Mesodermal cell (in vitro differentiated cells): ENCODE measurements at regions not wholly inside any gene's neighbourhood (a gene's known extent, or its start where the extent isn't known, plus 50 kb on each side); places are given as distances from the start of the nearest gene placed in this dataset.

Experiments
- H3K27ac ChIP-seq: 2 replicates; pipeline ENCODE4 v1.7.0; 2013; ENCODE audit warnings: mild to moderate bottlenecking, low read depth, low read length, moderate library complexity; ENCODE audit not compliant: severe bottlenecking
- H3K36me3 ChIP-seq: 2 replicates; pipeline ENCODE4 v1.7.1; 2013; ENCODE audit warnings: mild to moderate bottlenecking, low read length, moderate library complexity; ENCODE audit not compliant: control insufficient read depth, insufficient read depth
- H3K4me1 ChIP-seq: one replicate; pipeline ENCODE4 v1.7.1; 2013; ENCODE audit warnings: mild to moderate bottlenecking, low read length; ENCODE audit not compliant: insufficient read depth, control insufficient read depth, poor library complexity, severe bottlenecking
- H3K4me3 ChIP-seq: 2 replicates; pipeline ENCODE4 v1.7.0; 2013; ENCODE audit warnings: low read length, control low read depth, mild to moderate bottlenecking; ENCODE audit not compliant: insufficient read depth, poor library complexity, severe bottlenecking; ENCODE audit errors: extremely low read depth
- H3K9me3 ChIP-seq: 2 replicates; pipeline ENCODE4 v1.7.1; 2013; ENCODE audit warnings: mild to moderate bottlenecking, low read length, moderate library complexity; ENCODE audit not compliant: control insufficient read depth
- WGBS, 2 experiments: methylation state at CpG; one replicate each; pipeline ENCODE4 v1.1.5; 2013; ENCODE audit warnings: missing lambda C conversion rate in 2 of 2; ENCODE audit not compliant: insufficient coverage in 2 of 2; 5-methylcytosine and 5-hydroxymethylcytosine counted together

DNA sequence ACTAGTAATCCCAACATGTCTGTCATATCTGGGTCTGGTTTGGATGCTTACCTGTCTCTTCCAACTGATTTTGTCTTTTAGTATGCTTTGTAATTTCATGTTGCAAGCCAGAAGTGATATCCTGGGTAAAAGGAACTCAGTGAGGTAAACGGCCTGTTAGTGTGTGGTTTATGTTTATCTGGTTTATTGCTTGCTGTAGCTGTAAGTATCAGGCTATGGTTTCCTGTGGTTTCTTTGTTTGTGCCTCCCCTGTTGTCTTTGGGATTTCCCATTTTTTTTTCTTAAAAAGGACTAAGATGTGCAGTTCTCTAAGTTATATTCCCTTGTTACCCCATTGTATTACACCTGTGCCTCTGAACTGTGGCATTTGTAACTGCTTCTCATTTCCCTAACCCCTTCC lies 323.5 kb upstream of the POM121L12 start:
- Histone ChIP-seq H3K27ac (no peak overlapping the region), H3K36me3 (no peaks in the 10 kb centered on the region), H3K9me3 (no peaks in the 10 kb centered on the region), H3K4me1 (no peaks in the 10 kb centered on the region), H3K4me3 (no peak overlapping the region)
- WGBS, 2 experiments: 71 to 100% methylated on average over 1 of the region's 1 CpG

DNA sequence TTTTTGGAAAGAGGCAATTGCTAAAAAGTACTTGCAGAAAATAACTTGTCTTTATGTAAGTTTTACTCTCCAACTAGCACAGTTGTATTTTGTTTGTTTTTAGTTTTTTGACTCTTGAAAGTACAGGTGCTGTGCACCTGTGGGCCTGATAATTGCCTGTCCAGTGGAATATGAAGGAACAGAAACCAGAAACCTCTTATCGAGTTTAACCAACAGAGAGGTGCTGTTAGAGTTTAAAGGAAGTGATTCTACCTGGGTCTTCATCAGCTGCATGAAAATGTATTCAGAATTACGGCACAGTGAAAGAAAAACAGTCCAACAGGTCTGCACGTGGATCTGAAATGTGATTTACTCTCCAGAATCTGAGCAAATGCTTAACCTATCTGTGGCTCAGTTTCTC lies 326.6 kb upstream of the POM121L12 start:
- Histone ChIP-seq H3K4me1 (no peaks in the 10 kb centered on the region), H3K4me3 (no peak overlapping the region), H3K36me3 (no peaks in the 10 kb centered on the region), H3K9me3 (no peaks in the 10 kb centered on the region), H3K27ac (no peak overlapping the region)
- 92 to 93% methylated on average over 1 to 2 of the region's 3 CpGs for WGBS, 2 experiments

DNA sequence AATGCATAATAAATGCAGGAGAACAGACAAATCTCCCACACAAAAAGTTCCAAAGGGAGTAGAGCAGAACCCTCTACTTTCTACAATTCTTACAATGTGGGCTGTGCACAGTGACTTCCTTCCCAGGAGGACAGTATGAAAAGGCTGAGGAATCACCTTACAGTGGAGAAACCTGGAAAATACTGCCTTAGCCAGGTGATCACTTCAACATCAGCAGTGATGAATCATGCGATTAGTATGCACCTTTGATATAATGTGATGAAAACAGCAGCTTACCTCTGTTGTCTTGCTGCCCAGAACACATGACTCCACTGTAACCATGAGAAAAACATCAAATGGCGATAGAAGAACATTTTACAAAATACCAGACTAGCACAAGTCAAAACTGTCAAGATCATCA lies 329.7 kb upstream of the POM121L12 start:
- no peak overlapping the region for H3K27ac ChIP-seq
- H3K4me3 ChIP-seq: no peak overlapping the region
- WGBS, 2 experiments: 80 to 100% methylated on average over 1 of the region's 2 CpGs
- H3K4me1 ChIP-seq: no peaks in the 10 kb centered on the region
- no peaks in the 10 kb centered on the region for H3K36me3 ChIP-seq
- no peaks in the 10 kb centered on the region for H3K9me3 ChIP-seq

DNA sequence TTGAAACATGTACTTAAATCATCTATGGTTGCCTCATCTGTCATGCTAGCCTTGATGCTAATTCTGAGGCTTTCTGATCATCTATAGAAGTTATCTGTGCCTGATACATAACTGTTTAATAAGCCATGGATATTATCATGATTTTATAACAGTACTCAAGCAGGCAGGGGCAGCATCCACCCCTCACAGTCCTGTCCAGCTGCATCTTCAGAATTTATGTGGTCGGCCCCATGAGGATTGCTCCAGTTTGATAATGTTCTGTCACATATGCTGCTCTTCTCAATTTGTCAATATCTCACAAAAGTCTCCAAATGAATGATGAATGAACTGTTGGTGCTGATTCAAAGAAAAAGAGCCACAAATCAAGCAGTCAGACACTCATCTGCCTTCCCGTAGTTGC lies 335.1 kb upstream of the POM121L12 start:
- WGBS, 2 experiments: no CpG with 5 or more reads among the region's 2 CpGs
- Histone ChIP-seq H3K4me1 (no peaks in the 10 kb centered on the region), H3K9me3 (no peaks in the 10 kb centered on the region), H3K27ac (no peak overlapping the region), H3K36me3 (no peaks in the 10 kb centered on the region), H3K4me3 (no peak overlapping the region)

DNA sequence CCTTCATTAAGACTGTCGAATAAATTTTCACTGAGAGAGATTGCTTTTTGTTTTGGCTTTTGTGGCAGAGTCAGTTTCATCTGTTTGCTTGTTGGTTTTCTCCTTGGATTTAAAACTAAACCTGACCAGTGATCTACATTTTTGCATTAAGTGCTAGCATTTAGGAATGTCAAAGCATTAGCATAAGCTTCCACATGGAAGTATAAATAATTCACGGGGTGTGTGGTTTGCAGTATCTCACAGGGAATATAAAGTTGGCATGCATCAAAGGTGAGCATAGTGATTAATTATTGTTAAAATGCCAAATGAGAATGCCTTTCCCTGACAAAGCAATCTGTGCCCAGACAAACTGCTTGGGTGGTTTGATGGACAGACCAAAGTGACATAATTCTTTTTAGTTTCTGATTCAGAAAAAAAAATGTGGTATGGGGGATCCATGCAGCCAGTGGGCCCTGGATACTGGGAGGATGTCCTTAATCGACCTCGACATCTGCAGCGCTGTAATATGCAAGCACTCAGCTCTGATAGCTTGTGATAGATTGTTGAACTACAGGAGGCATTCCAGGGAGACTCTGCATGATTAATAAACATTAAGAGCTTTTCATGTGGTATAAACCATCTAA lies 339.3 kb upstream of the POM121L12 start:
- WGBS, 2 experiments: 27 to 79% methylated on average over 3 to 5 of the region's 5 CpGs
- H3K9me3 ChIP-seq: no peaks in the 10 kb centered on the region
- no peaks in the 10 kb centered on the region for H3K4me1 ChIP-seq
- H3K36me3 ChIP-seq: no peaks in the 10 kb centered on the region
- no peak overlapping the region for H3K4me3 ChIP-seq
- H3K27ac ChIP-seq: no peak overlapping the region

DNA sequence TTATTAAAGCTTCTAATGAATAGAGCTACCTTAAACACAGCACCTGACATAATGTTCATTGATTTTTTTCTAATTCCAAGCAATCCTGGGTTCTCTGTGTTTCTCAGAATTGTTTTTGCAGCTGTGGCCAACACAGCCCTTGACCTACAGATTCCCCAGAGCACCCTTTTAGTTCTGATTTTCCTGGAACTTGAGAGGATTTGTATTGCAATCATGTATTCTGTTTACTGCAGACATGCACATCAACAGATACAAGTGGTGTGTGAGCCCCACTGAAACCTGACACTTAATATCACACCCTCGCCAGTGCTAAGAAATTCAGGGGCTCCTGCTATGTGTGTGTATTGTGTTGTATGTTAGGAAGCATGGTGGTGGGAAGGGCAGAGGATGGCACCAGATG lies 344.2 kb upstream of the POM121L12 start:
- WGBS, 2 experiments: no CpG with 5 or more reads among the region's 1 CpG
- Histone ChIP-seq H3K4me3 (no peak overlapping the region), H3K36me3 (no peaks in the 10 kb centered on the region), H3K9me3 (no peaks in the 10 kb centered on the region), H3K4me1 (peaks cover 4% of the 10 kb centered on the region), H3K27ac (no peak overlapping the region)

DNA sequence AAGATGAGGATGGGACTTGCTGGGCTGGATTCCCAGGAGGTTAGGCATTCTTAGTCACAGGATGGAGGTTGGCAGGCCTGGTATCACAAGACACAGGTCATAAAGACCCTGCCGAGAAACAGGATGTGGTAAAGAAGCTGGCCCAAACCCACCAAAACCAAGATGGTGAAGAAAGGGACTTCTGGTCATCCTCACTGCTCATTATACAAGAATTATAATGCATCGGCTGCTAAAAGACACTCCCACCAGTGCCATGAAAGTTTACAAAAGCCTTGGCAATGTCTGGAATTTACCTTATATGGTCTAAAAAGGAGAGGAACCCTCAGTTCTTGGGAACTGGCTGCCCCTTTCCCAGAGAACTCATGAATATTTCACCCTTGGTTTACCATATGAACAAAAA lies 345.5 kb upstream of the POM121L12 start:
- peaks cover 4% of the 10 kb centered on the region for H3K4me1 ChIP-seq

DNA sequence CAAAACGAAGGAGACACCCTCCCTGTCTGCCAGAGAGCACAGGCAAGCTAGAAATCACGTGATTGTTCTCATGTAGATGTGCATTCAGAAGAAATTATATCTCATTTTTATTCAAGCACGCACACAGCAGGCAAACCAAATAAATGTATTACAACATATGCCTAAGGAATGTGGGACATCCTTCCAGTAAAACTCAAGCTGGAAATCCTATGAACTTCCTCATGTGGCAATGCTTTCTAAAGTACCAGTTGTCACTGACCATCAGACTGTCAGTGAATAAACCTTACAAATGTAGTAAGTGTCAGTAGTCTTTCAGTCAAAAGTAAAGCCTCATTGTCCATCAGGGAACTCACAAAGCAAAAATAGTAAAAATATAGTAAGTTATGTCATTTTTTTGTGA lies 350.1 kb upstream of the POM121L12 start:
- no peak overlapping the region for H3K27ac ChIP-seq
- H3K36me3 ChIP-seq: no peaks in the 10 kb centered on the region
- H3K9me3 ChIP-seq: no peaks in the 10 kb centered on the region
- WGBS, 2 experiments: no CpG with 5 or more reads among the region's 3 CpGs
- no peak overlapping the region for H3K4me3 ChIP-seq
- peaks cover 4% of the 10 kb centered on the region for H3K4me1 ChIP-seq

More for the DNA sequence above, 345.5 kb upstream of the POM121L12 start:
- Histone ChIP-seq H3K9me3 (no peaks in the 10 kb centered on the region), H3K36me3 (no peaks in the 10 kb centered on the region), H3K4me3 (no peak overlapping the region), H3K27ac (no peak overlapping the region)
- WGBS, 2 experiments: no CpG with 5 or more reads among the region's 2 CpGs

DNA sequence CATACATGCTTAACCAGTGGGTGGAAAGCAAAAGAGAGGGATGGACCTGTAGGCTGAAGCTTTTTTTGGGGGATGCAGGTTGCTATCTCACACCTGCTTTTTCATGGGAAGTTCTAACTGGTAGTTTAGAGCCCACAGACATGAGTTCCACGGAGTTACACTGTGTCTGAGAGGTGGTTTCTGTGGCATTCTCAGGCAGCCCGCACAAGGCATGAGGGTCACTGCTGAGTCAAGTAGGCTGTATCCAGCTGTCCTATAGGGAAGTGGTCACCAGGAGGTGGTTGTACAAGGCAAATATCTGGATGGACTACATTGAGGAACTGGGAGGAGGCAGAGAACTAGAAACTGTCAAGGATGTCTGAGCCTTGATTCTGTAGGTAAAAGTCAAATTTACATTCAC lies 351.0 kb upstream of the POM121L12 start:
- WGBS, 2 experiments: 73 to 79% methylated on average over 2 of the region's 2 CpGs
- no peaks in the 10 kb centered on the region for H3K36me3 ChIP-seq
- H3K4me3 ChIP-seq: no peak overlapping the region
- H3K27ac ChIP-seq: no peak overlapping the region
- H3K4me1 ChIP-seq: no peaks in the 10 kb centered on the region
- H3K9me3 ChIP-seq: no peaks in the 10 kb centered on the region

DNA sequence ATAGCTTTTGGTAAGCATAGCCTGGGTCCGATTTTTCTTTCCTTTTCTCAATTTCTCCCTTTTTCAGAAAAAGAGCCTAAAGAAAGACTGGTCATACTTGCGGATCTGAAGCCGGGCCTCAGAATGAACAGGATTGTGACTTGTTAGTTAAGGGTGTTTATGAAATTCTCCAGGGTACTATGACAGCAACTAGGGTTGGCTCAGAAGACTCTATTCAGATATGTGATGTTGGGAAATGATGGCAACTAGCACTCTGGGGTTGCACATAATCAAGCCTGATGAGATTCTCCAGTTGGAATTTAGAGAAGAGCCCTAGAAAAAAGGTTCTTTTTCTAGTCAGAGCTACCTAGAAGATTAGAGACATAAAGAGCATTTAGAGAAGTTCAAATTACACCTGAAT lies 352.4 kb upstream of the POM121L12 start:
- Histone ChIP-seq H3K9me3 (no peaks in the 10 kb centered on the region), H3K36me3 (no peaks in the 10 kb centered on the region), H3K27ac (no peak overlapping the region), H3K4me1 (no peaks in the 10 kb centered on the region), H3K4me3 (no peak overlapping the region)
- WGBS, 2 experiments: 40 to 81% methylated on average over 1 to 2 of the region's 3 CpGs

DNA sequence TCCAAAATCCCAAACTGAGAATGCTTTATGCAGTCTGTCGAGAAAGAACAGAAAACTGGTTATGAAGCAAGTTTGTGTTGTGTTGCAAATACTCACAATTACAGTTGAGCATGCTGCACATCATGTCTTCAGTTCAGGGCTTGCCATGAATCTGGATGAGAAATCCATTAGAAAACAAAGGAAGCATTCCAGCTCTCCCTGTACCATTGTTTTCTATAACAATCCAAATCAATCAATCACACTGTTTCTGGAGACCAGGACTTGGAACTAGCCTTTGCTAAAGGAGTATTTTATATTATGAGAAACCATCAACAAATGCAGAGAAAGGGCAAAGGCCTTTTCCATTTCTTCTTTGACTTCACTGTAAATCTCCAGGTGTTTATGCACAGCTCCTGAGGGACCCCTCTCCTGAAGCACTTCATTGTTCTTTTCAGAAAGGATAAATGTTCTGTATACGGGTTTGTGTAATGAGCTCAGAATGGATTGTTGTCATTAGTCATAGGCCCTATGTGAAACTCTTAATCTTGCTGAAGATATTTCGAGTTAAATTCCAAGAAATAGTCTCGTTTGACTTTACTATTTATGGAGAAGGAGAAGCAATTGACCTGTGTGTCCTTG lies 364.7 kb upstream of the POM121L12 start:
- 59 to 61% methylated on average over 2 of the region's 4 CpGs for WGBS, 2 experiments
- H3K36me3 ChIP-seq: no peaks in the 10 kb centered on the region
- no peaks in the 10 kb centered on the region for H3K9me3 ChIP-seq
- no peak overlapping the region for H3K27ac ChIP-seq
- H3K4me1 ChIP-seq: no peaks in the 10 kb centered on the region
- H3K4me3 ChIP-seq: no peak overlapping the region
